Hepatocyte (in vitro differentiated cells): ENCODE measurements at regions not wholly inside any gene's neighbourhood (a gene's known extent, or its start where the extent isn't known, plus 50 kb on each side); places are given as distances from the start of the nearest gene placed in this dataset.

ENCODE experiments used
- CTCF ChIP-seq: fragments of 200-600 bp; sonication (generic); IDR thresholded peaks from 2 replicates; pipeline ENCODE4 v1.5.1; 2016; ENCODE audit warnings: antibody characterized with exemption, mild to moderate bottlenecking; ENCODE audit not compliant: poor library complexity
- EZH2 ChIP-seq: fragments of 200-600 bp; sonication (generic); IDR thresholded peaks from 2 replicates; pipeline ENCODE4 v1.6.1; 2016; ENCODE audit warnings: antibody characterized with exemption, mild to moderate bottlenecking, borderline replicate concordance

- TF ChIP-seq CTCF (no peak), EZH2 (no peak)
These were observed 70.5 kb downstream of the POLR2M start for GRCh38 chr15:57777003-57777402.
